ENCODE measurements at regions not wholly inside any gene's neighbourhood (a gene's known extent, or its start where the extent isn't known, plus 50 kb on each side); places are given as distances from the start of the nearest gene placed in this dataset.
"Not testable (repeated sequence)": the region's sequence is repeated elsewhere in the genome, so short reads cannot be mapped to it uniquely, and the experiment has no call there.

DNA sequence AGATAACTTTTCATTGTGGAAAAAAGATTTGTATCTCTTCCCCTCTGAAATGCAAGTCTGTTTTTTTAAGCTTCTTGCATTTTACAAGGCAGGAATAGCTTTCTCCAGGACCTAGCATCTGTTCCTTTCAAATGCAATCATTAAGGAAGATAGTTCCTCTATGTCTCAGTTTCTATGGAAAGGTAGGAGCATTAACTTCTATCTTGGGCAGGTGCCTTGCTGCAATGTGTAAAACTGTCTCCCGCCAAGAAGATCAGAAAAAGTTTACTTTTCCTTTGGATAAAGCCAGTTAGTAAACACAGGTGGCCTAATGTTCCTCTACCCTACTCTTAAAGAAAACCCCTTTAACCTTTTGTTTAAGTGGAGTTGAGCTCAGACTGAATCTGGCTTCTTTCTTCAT, 560.6 kb upstream of the CYLC2 start:
- ATAC-seq (no peak), DNase-seq (no peak)
- ChIA-PET CTCF (no interaction called here), POLR2A (interaction anchor here (0.6 kb wide), 1 partner anchor 82 kb away, joined by 3 read pairs; no protein-coding TSS in a partner anchor)
- no peak overlapping the region for H3K27ac Mint-ChIP-seq
- H3K4me3 Mint-ChIP-seq: no peak overlapping the region
- H3K27me3 Mint-ChIP-seq (ENCODE audit: low read depth): no peaks in the 10 kb centered on the region
- no peaks in the 10 kb centered on the region for H3K4me1 Mint-ChIP-seq (ENCODE audit: low read depth)
- H3K36me3 Mint-ChIP-seq (ENCODE audit: low read depth): no peaks in the 10 kb centered on the region
- peaks cover 3% of the 10 kb centered on the region for H3K9me3 Mint-ChIP-seq (ENCODE audit: insufficient read depth)

DNA sequence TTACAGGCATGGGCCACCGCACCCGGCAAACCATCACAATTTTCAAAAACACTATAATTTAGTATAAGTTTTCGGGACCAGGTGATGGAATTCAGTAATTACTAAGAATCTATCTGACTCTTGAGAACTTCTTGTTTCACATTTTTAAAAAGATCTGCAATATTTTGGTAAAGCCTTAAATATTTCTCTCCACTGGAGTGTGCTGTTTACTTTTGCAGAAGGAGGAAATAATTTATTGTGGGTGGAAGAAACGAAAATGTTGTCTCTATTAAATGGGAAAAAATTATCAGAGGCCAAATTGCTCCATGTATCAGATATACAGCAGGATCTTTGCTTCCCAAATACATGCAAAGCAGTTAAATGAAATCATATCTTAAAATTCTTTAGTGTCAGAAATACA, 566.8 kb upstream of the CYLC2 start:
- CTCF ChIA-PET: no interaction called here
- Mint-ChIP-seq H3K36me3 (ENCODE audit: low read depth) (no peaks in the 10 kb centered on the region), H3K4me1 (ENCODE audit: low read depth) (no peaks in the 10 kb centered on the region), H3K4me3 (no peak overlapping the region), H3K27me3 (ENCODE audit: low read depth) (no peaks in the 10 kb centered on the region), H3K9me3 (ENCODE audit: insufficient read depth) (peaks cover 3% of the 10 kb centered on the region), H3K27ac (no peak overlapping the region)
- DNase-seq (no peak), ATAC-seq (no peak)
- POLR2A ChIA-PET: no interaction called here

- H3K4me1 Mint-ChIP-seq (ENCODE audit: low read depth); H3K27ac Mint-ChIP-seq; POLR2A ChIA-PET; ATAC-seq; H3K36me3 Mint-ChIP-seq (ENCODE audit: low read depth); DNase-seq; CTCF ChIA-PET; H3K27me3 Mint-ChIP-seq (ENCODE audit: low read depth); H3K4me3 Mint-ChIP-seq: not testable (repeated sequence)
- peaks cover 19% of the 10 kb centered on the region for H3K9me3 Mint-ChIP-seq (ENCODE audit: insufficient read depth)
These were observed 578.9 kb upstream of the CYLC2 start for GRCh38 chr9:102416251-102416650.

DNA sequence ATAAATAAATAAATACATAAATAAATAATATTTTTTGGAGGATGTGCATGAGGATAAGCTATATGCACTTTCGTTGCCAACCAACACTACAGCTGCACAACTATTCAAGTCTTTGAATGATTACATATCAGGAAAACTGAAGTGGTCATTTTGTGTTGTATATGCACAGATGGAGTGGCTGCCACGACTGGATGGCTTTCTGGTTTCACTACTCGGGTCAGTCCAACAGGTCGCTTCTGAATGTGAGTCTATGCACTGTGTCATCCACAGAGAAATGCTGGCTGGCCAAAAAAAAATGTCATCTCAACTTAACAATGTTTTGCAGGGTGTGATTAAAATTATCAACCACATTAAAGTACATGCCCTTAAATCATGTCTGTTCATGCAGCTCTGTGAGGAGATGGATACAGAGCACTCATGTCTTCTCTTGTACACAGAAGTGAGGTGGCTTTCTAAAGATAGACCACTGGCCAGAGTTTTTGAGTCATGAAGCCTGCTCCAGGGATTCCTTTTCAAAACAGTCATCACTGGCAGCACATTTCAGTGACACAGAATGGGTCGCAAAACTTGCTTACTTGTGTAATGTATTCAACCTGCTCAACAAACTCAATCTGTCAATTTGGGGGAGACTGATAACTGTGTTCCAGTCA, 589.8 kb upstream of the CYLC2 start:
- Mint-ChIP-seq H3K9me3 (ENCODE audit: insufficient read depth) (no peaks in the 10 kb centered on the region), H3K27me3 (ENCODE audit: low read depth) (no peaks in the 10 kb centered on the region), H3K4me1 (ENCODE audit: low read depth) (no peaks in the 10 kb centered on the region), H3K4me3 (no peak overlapping the region), H3K36me3 (ENCODE audit: low read depth) (no peaks in the 10 kb centered on the region), H3K27ac (no peak overlapping the region)
- ChIA-PET POLR2A (no interaction called here), CTCF (no interaction called here)
- DNase-seq (no peak), ATAC-seq (no peak)

GRCh38 chr9:102403514-102403913, 591.6 kb upstream of the CYLC2 start:
- H3K4me1 Mint-ChIP-seq (ENCODE audit: low read depth): no peaks in the 10 kb centered on the region
- H3K9me3 Mint-ChIP-seq (ENCODE audit: insufficient read depth): peaks cover 6% of the 10 kb centered on the region
- ATAC-seq (no peak), DNase-seq (no peak)
- ChIA-PET POLR2A (no interaction called here), CTCF (no interaction called here)
- H3K4me3 Mint-ChIP-seq: no peak overlapping the region
- H3K36me3 Mint-ChIP-seq (ENCODE audit: low read depth): no peaks in the 10 kb centered on the region
- H3K27me3 Mint-ChIP-seq (ENCODE audit: low read depth): no peaks in the 10 kb centered on the region
- no peak overlapping the region for H3K27ac Mint-ChIP-seq

DNA sequence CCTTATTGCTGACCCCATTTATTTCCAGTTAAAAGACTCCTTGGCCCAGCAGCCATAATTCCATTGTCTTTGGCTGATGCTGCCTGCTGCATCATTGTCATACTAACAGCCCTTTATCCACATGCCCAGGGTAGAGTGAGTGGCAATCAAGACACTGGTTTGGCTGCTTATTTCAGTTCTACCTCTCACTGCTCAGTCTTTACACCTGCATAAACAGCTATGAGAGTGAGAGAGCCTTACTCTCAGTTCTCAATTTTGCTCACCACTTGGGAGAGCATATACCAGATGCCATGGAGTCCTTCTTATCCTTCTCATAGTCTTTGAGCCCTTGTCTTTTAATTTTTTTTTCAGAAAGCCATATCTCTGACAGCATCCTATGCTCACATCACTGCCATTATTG, 596.9 kb upstream of the CYLC2 start:
- ChIA-PET POLR2A (no interaction called here), CTCF (no interaction called here)
- ATAC-seq: no peak
- DNase-seq: no peak
- H3K9me3 Mint-ChIP-seq (ENCODE audit: insufficient read depth): peaks cover 6% of the 10 kb centered on the region
- no peak overlapping the region for H3K4me3 Mint-ChIP-seq
- no peak overlapping the region for H3K27ac Mint-ChIP-seq
- no peaks in the 10 kb centered on the region for H3K4me1 Mint-ChIP-seq (ENCODE audit: low read depth)
- no peaks in the 10 kb centered on the region for H3K36me3 Mint-ChIP-seq (ENCODE audit: low read depth)
- H3K27me3 Mint-ChIP-seq (ENCODE audit: low read depth): no peaks in the 10 kb centered on the region

GRCh38 chr9:102385620-102386019, 609.5 kb upstream of the CYLC2 start:
- H3K27me3 Mint-ChIP-seq (ENCODE audit: low read depth); H3K27ac Mint-ChIP-seq; POLR2A ChIA-PET; ATAC-seq; CTCF ChIA-PET; H3K4me1 Mint-ChIP-seq (ENCODE audit: low read depth); H3K9me3 Mint-ChIP-seq (ENCODE audit: insufficient read depth); H3K36me3 Mint-ChIP-seq (ENCODE audit: low read depth); DNase-seq; H3K4me3 Mint-ChIP-seq: not testable (repeated sequence)

GRCh38 chr9:102362470-102363132, 624.2 kb upstream of the GRIN3A start:
- Mint-ChIP-seq H3K4me1 (ENCODE audit: low read depth) (no peaks in the 10 kb centered on the region), H3K27me3 (ENCODE audit: low read depth) (no peaks in the 10 kb centered on the region), H3K9me3 (ENCODE audit: insufficient read depth) (no peaks in the 10 kb centered on the region), H3K36me3 (ENCODE audit: low read depth) (no peaks in the 10 kb centered on the region), H3K27ac (no peak overlapping the region), H3K4me3 (no peak overlapping the region)
- ChIA-PET CTCF (no interaction called here), POLR2A (no interaction called here)
- no peak for DNase-seq
- ATAC-seq: no peak

GRCh38 chr9:102360846-102361245, 622.4 kb upstream of the GRIN3A start:
- Mint-ChIP-seq H3K4me3 (no peak overlapping the region), H3K4me1 (ENCODE audit: low read depth) (no peaks in the 10 kb centered on the region), H3K36me3 (ENCODE audit: low read depth) (no peaks in the 10 kb centered on the region), H3K27ac (no peak overlapping the region), H3K9me3 (ENCODE audit: insufficient read depth) (peaks cover 5% of the 10 kb centered on the region), H3K27me3 (ENCODE audit: low read depth) (no peaks in the 10 kb centered on the region)
- DNase-seq: no peak
- CTCF ChIA-PET: no interaction called here
- POLR2A ChIA-PET: no interaction called here
- no peak for ATAC-seq

GRCh38 chr9:102355982-102356381, 617.5 kb upstream of the GRIN3A start:
- H3K27ac Mint-ChIP-seq: no peak overlapping the region
- ATAC-seq (no peak), DNase-seq (no peak)
- H3K36me3 Mint-ChIP-seq (ENCODE audit: low read depth): no peaks in the 10 kb centered on the region
- H3K4me3 Mint-ChIP-seq: no peak overlapping the region
- no peaks in the 10 kb centered on the region for H3K4me1 Mint-ChIP-seq (ENCODE audit: low read depth)
- ChIA-PET POLR2A (no interaction called here), CTCF (no interaction called here)
- H3K9me3 Mint-ChIP-seq (ENCODE audit: insufficient read depth): peaks cover 9% of the 10 kb centered on the region
- no peaks in the 10 kb centered on the region for H3K27me3 Mint-ChIP-seq (ENCODE audit: low read depth)

GRCh38 chr9:102354041-102354440, 615.6 kb upstream of the GRIN3A start:
- Mint-ChIP-seq H3K27me3 (ENCODE audit: low read depth) (no peaks in the 10 kb centered on the region), H3K27ac (no peak overlapping the region), H3K36me3 (ENCODE audit: low read depth) (no peaks in the 10 kb centered on the region), H3K4me1 (ENCODE audit: low read depth) (no peaks in the 10 kb centered on the region), H3K4me3 (no peak overlapping the region), H3K9me3 (ENCODE audit: insufficient read depth) (peaks cover 9% of the 10 kb centered on the region)
- CTCF ChIA-PET: no interaction called here
- DNase-seq (no peak), ATAC-seq (no peak)
- POLR2A ChIA-PET: no interaction called here

DNA sequence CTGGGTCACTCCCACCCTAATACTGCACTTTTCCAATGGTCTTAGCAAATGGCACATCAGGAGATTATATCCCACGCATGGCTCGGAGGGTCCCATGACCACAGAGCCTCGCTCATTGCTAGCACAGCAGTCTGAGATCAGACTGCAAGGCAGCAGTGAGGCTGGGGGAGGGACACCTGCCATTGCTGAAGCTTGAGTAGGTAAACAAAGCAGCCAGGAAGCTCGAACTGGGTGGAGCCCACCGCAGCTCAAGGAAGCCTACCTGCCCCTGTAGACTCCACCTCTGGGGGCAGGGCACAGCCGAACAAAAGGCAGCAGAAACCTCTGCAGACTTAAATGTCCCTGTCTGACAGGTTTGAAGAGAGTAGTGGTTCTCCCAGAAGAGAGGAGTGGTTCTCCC, 599.0 kb upstream of the GRIN3A start:
- H3K4me1 Mint-ChIP-seq (ENCODE audit: low read depth); H3K27me3 Mint-ChIP-seq (ENCODE audit: low read depth); POLR2A ChIA-PET; H3K36me3 Mint-ChIP-seq (ENCODE audit: low read depth); DNase-seq; H3K4me3 Mint-ChIP-seq; H3K27ac Mint-ChIP-seq; CTCF ChIA-PET; ATAC-seq: not testable (repeated sequence)
- H3K9me3 Mint-ChIP-seq (ENCODE audit: insufficient read depth): peaks cover 15% of the 10 kb centered on the region

DNA sequence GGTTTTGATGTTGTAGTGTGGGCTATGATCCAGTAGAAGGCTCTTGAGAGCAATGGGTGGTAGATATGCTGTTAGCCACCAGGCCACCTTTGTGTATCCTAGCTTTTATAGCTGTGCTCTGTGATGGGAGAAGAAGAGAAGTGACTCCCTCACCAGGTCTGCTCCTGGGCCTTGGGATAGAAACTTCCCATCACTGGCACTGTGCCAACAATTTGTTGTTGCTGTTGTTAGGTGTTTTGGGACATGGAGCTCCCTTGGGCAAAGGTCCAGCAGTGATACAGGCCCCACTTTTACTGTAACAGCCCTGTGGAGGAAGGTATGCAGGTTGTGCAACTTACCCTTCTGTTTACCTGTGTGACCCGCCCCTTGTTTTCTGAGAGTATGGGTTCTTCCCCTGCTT, 570.9 kb upstream of the GRIN3A start:
- ATAC-seq (no peak), DNase-seq (no peak)
- ChIA-PET CTCF (no interaction called here), POLR2A (no interaction called here)
- peaks cover 28% of the 10 kb centered on the region for H3K9me3 Mint-ChIP-seq (ENCODE audit: insufficient read depth)
- H3K4me3 Mint-ChIP-seq: no peak overlapping the region
- no peaks in the 10 kb centered on the region for H3K4me1 Mint-ChIP-seq (ENCODE audit: low read depth)
- H3K27me3 Mint-ChIP-seq (ENCODE audit: low read depth): no peaks in the 10 kb centered on the region
- no peaks in the 10 kb centered on the region for H3K36me3 Mint-ChIP-seq (ENCODE audit: low read depth)
- no peak overlapping the region for H3K27ac Mint-ChIP-seq

All from activated CD8-positive, alpha-beta T cell treated with anti-CD3 and anti-CD28 coated beads, Interleukin-2, amount 10 ng/mL, durations not matched to agents 7 days and 5 days (primary cell).